ENCODE measurements at regions not wholly inside any gene's neighbourhood (a gene's known extent, or its start where the extent isn't known, plus 50 kb on each side); places are given as distances from the start of the nearest gene placed in this dataset.

DNA sequence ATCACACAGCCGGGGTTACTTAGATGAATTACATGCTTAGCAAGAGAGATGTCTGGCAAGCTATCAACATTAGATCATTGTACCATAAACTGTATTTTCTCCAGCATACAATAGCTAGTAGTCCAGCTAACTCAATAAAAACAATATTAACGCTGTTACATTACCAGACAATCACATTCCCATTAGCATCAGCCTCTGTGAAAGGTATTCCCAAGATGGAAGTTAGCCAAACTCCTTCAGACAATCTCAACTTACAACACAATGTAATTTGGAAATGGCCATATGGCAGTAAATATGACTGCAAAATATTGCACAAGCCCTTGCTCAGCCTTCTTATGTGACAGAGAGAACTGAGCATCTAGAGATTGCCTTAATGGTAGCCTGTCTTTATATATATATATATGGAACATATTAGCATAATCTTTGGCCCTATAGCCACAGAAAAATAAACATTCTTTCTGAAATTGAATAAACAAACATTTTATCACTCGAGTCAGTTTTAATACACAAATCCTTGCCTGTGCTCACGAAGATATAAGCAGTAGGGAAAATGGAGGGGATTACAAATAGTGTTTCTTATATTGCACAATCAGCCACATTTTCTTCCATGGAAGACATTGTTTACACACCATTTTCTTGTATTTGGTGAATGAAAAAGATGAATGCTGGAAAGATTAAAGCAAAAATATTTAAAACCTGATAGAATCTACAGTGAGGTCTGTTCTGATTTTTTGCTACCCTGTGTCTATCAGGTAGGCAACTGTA is 1060.5 kb downstream of the DIAPH3 start:
- TF ChIP-seq POLR2A (IDR thresholded peaks at IDR 0.05) = no peak
- TF ChIP-seq CTCF (IDR thresholded peaks at IDR 0.05) = no peak
